Liver (tissue), 8 donors: ENCODE measurements at regions not wholly inside any gene's neighbourhood (a gene's known extent, or its start where the extent isn't known, plus 50 kb on each side); places are given as distances from the start of the nearest gene placed in this dataset.

Source experiments
- DNase-seq: peaks from one replicate; pipeline ENCODE4 v3.0.0-alpha.2; 2017; ENCODE audit warnings: low spot score
- H3K27ac ChIP-seq, 2 donors: one replicate each; pipeline ENCODE4 v1.7.0; 2013; ENCODE audit warnings: inconsistent platforms in 2 of 2, low read length in 2 of 2, control low read depth in 1 of 2, low read depth in 1 of 2, mild to moderate bottlenecking in 1 of 2
- H3K27me3 ChIP-seq, 4 donors: one replicate each; pipeline versions ENCODE4 v1.6.1 to v1.7.0; 2013; ENCODE audit warnings: low read length in 3 of 4, inconsistent platforms in 1 of 4, mild to moderate bottlenecking in 1 of 4, moderate library complexity in 1 of 4; ENCODE audit not compliant: control insufficient read depth in 4 of 4, insufficient read depth in 4 of 4
- H3K36me3 ChIP-seq, 4 donors: one replicate each; pipeline versions ENCODE4 v1.6.1 to v1.7.0; 2013; ENCODE audit warnings: low read length in 3 of 4, mild to moderate bottlenecking in 3 of 4, low read depth in 1 of 4, moderate library complexity in 1 of 4; ENCODE audit not compliant: control insufficient read depth in 4 of 4, insufficient read depth in 3 of 4
- H3K4me1 ChIP-seq, 4 donors: one replicate each; pipeline versions ENCODE4 v1.6.1 to v1.7.0; 2013; ENCODE audit warnings: low read length in 3 of 4, mild to moderate bottlenecking in 3 of 4, moderate library complexity in 1 of 4; ENCODE audit not compliant: control insufficient read depth in 4 of 4, insufficient read depth in 4 of 4
- H3K4me3 ChIP-seq, 3 donors: one replicate each; pipeline versions ENCODE4 v1.6.1 to v1.7.0; 2013; ENCODE audit warnings: low read length in 3 of 3, control low read depth in 1 of 3, low read depth in 1 of 3, mild to moderate bottlenecking in 1 of 3
- H3K9ac ChIP-seq, 2 donors: one replicate each; pipeline ENCODE4 v1.7.0; 2013; ENCODE audit warnings: low read length in 2 of 2, mild to moderate bottlenecking in 2 of 2, moderate library complexity in 2 of 2, control low read depth in 1 of 2, low read depth in 1 of 2
- H3K9me3 ChIP-seq, 4 donors: one replicate each; pipeline versions ENCODE4 v1.6.1 to v1.7.0; 2013; ENCODE audit warnings: low read length in 3 of 4; ENCODE audit not compliant: control insufficient read depth in 4 of 4
- CTCF ChIP-seq: fragments of 150-350 bp; IDR thresholded peaks from 2 replicates; pipeline ENCODE4 v1.5.1; 2017; ENCODE audit warnings: improper control_type of control experiment, low read depth, low read length; ENCODE audit not compliant: missing input control
- EGR1 ChIP-seq, 2 donors: IDR thresholded peaks; 2 replicates each; pipeline ENCODE4 v1.6.1; 2016 to 2018; ENCODE audit warnings: antibody characterized with exemption in 2 of 2, low read depth in 2 of 2
- FOXA1 ChIP-seq: IDR thresholded peaks from 2 replicates; pipeline ENCODE4 v1.6.1; 2016; ENCODE audit warnings: antibody characterized with exemption
- FOXA2 ChIP-seq: IDR thresholded peaks from 2 replicates; pipeline ENCODE4 v1.6.1; 2016; ENCODE audit warnings: antibody characterized with exemption
- GABPA ChIP-seq, 2 donors: IDR thresholded peaks in 1 of 2; conservative IDR thresholded peaks in 1 of 2; 2 replicates each; pipeline ENCODE4 v1.6.1; 2016; ENCODE audit warnings: antibody characterized with exemption in 2 of 2, mild to moderate bottlenecking in 1 of 2, moderate library complexity in 1 of 2
- HNF4A ChIP-seq, 2 donors: conservative IDR thresholded peaks; 2 replicates each; pipeline ENCODE4 v1.6.1; 2016; ENCODE audit warnings: antibody characterized with exemption in 2 of 2, mild to moderate bottlenecking in 2 of 2
- HNF4G ChIP-seq: IDR thresholded peaks from 2 replicates; pipeline ENCODE4 v1.6.1; 2016; ENCODE audit warnings: antibody characterized with exemption
- JUND ChIP-seq, 2 donors: IDR thresholded peaks; 2 replicates each; pipeline ENCODE4 v1.6.1; 2016; ENCODE audit warnings: antibody characterized with exemption in 2 of 2
- NR2F2 ChIP-seq: IDR thresholded peaks from 2 replicates; pipeline ENCODE4 v1.6.1; 2016; ENCODE audit warnings: antibody characterized with exemption
- RAD21 ChIP-seq, 2 donors: IDR thresholded peaks; 2 replicates each; pipeline ENCODE4 v1.6.1; 2016; ENCODE audit warnings: antibody characterized with exemption in 2 of 2, mild to moderate bottlenecking in 2 of 2
- REST ChIP-seq: IDR thresholded peaks from 2 replicates; pipeline ENCODE4 v1.6.1; 2016; ENCODE audit warnings: antibody characterized with exemption, mild to moderate bottlenecking
- RXRA ChIP-seq, 2 donors: IDR thresholded peaks; 2 replicates each; pipeline ENCODE4 v1.6.1; 2017 to 2018; ENCODE audit warnings: antibody characterized with exemption in 2 of 2, mild to moderate bottlenecking in 1 of 2
- TAF1 ChIP-seq: conservative IDR thresholded peaks from 2 replicates; pipeline ENCODE4 v1.6.1; 2016; ENCODE audit warnings: antibody characterized with exemption, mild to moderate bottlenecking
- YY1 ChIP-seq: IDR thresholded peaks from 2 replicates; pipeline ENCODE4 v1.6.1; 2016; ENCODE audit warnings: antibody characterized with exemption, mild to moderate bottlenecking
- ZBTB33 ChIP-seq: IDR thresholded peaks from 2 replicates; pipeline ENCODE4 v1.6.1; 2016; ENCODE audit warnings: antibody characterized with exemption
- WGBS: extraction: QIAGEN DNeasy Blood & Tissue Kit; methylation state at CpG from one replicate; pipeline ENCODE4 v1.1.7; 2013; 5-methylcytosine and 5-hydroxymethylcytosine counted together
- TF ChIP-seq, protein P1 (sequence below): IDR thresholded peaks from 2 replicates; pipeline ENCODE4 v1.6.1; 2016; ENCODE audit warnings: antibody characterized with exemption
- TF ChIP-seq, protein P2 (sequence below): IDR thresholded peaks from 2 replicates; pipeline ENCODE4 v1.6.1; 2016; ENCODE audit warnings: antibody characterized with exemption
- donor health status: healthy.
- donor health status: healthy.
- donor health status: healthy.
- donor health status: healthy.
- donor health status: healthy.

- no peak overlapping the region for H3K4me3 ChIP-seq
- peaks cover 0 to 2% (median 0%) of the 10 kb centered on the region in 4 donors for H3K4me1 ChIP-seq
- TF ChIP-seq FOXA1 (no peak), HNF4G (no peak), GABPA (IDR thresholded peaks at IDR 0.05 in 1 of 2, conservative IDR thresholded peaks at IDR 0.05 in 1 of 2) (no peak), ZBTB33 (no peak), CTCF (no peak), REST (no peak), JUND (IDR thresholded peaks at IDR 0.05) (no peak), RXRA (IDR thresholded peaks at IDR 0.05) (no peak), FOXA2 (no peak), YY1 (no peak), HNF4A (conservative IDR thresholded peaks at IDR 0.05) (no peak), TAF1 (no peak), EGR1 (IDR thresholded peaks at IDR 0.05; ENCODE audit: low read depth in 2 of 2) (no peak), NR2F2 (no peak)
- TF ChIP-seq, protein P1, sequence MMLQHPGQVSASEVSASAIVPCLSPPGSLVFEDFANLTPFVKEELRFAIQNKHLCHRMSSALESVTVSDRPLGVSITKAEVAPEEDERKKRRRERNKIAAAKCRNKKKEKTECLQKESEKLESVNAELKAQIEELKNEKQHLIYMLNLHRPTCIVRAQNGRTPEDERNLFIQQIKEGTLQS = no peak
- no peak overlapping the region for H3K27ac ChIP-seq
- no peak for DNase-seq
- WGBS = 93% methylated on average over 4 of the region's 4 CpGs
- no peak overlapping the region for H3K9ac ChIP-seq
- H3K36me3 ChIP-seq = no peaks in the 10 kb centered on the region
- no peaks in the 10 kb centered on the region for H3K9me3 ChIP-seq
- no peaks in the 10 kb centered on the region for H3K27me3 ChIP-seq
These were observed 339.6 kb upstream of the CITED2 start for GRCh38 chr6:139713900-139714506.

DNA sequence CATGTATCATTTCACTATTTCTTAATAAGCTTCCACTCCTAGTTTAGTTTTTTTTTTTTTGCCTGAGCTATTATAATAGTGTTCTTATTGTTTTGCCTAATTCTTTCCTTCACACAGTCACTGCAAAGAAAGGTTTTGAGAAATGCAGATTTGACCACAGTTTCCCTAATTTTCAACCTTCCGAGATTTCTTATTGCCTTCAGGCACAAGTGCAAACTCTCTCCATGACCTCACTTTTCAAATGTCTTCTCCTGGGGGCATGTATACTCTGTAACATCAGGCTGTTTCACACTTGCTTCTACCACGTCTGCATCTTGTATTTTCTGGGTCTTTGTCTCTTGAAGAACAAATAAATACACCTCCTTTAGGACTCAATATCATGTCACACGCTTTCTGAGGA, 339.0 kb upstream of the CITED2 start:
- Histone ChIP-seq H3K4me1 (peaks cover 0 to 2% (median 0%) of the 10 kb centered on the region in 4 donors), H3K27ac (no peak overlapping the region), H3K9me3 (no peaks in the 10 kb centered on the region), H3K27me3 (no peaks in the 10 kb centered on the region), H3K9ac (no peak overlapping the region), H3K36me3 (no peaks in the 10 kb centered on the region), H3K4me3 (no peak overlapping the region)
- no peak for DNase-seq
- 88% methylated on average over 3 of the region's 3 CpGs for WGBS
- TF ChIP-seq RAD21 (IDR thresholded peaks at IDR 0.05) (no peak), GABPA (IDR thresholded peaks at IDR 0.05 in 1 of 2, conservative IDR thresholded peaks at IDR 0.05 in 1 of 2) (no peak), TAF1 (no peak), CTCF (no peak), HNF4A (conservative IDR thresholded peaks at IDR 0.05) (no peak), REST (no peak), FOXA1 (no peak), RXRA (IDR thresholded peaks at IDR 0.05) (no peak), FOXA2 (no peak), JUND (IDR thresholded peaks at IDR 0.05) (no peak), HNF4G (no peak)
- TF ChIP-seq, protein P2, sequence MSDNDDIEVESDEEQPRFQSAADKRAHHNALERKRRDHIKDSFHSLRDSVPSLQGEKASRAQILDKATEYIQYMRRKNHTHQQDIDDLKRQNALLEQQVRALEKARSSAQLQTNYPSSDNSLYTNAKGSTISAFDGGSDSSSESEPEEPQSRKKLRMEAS = no peak
